Neural cell (in vitro differentiated cells): ENCODE measurements at regions not wholly inside any gene's neighbourhood (a gene's known extent, or its start where the extent isn't known, plus 50 kb on each side); places are given as distances from the start of the nearest gene placed in this dataset.
A peak's percentile ranks its signal among the peaks of the same experiment; 100 is the strongest.

Experiments
- H2AFZ ChIP-seq: fragments of 200-600, 300-800 bp; sonication (generic), shearing (Covaris generic); 2 replicates; pipeline ENCODE4 v1.6.0; 2014; ENCODE audit warnings: low read depth, mild to moderate bottlenecking, antibody characterized with exemption, low read length, moderate library complexity
- H3F3A ChIP-seq: fragments of 200-600 bp; shearing (Covaris generic); 2 replicates; pipeline ENCODE4 v1.6.1; 2016; ENCODE audit warnings: mild to moderate bottlenecking, moderate library complexity, mixed read lengths, antibody characterized with exemption, low read length; ENCODE audit not compliant: insufficient read depth, poor library complexity, severe bottlenecking
- H3K27ac ChIP-seq: fragments of 200-600, 300-800 bp; sonication (generic), shearing (Covaris generic); 2 replicates; pipeline ENCODE4 v1.5.1; 2014; ENCODE audit warnings: mild to moderate bottlenecking, low read length, moderate library complexity
- H3K27me3 ChIP-seq: fragments of 300-800, 200-600 bp; sonication (generic), shearing (Covaris generic); 2 replicates; pipeline ENCODE4 v1.6.0; 2014; ENCODE audit warnings: mild to moderate bottlenecking, low read depth, low read length, moderate library complexity; ENCODE audit not compliant: insufficient read depth
- H3K36me3 ChIP-seq: fragments of 300-800, 200-600 bp; sonication (generic), shearing (Covaris generic); 2 replicates; pipeline ENCODE4 v1.5.1; 2014; ENCODE audit warnings: mild to moderate bottlenecking, antibody characterized with exemption, low read length, moderate library complexity; ENCODE audit not compliant: insufficient read depth
- H3K4me2 ChIP-seq: fragments of 300-800, 200-600 bp; sonication (generic), shearing (Covaris generic); 2 replicates; pipeline ENCODE4 v1.6.0; 2014; ENCODE audit warnings: mild to moderate bottlenecking, low read length
- H3K4me3 ChIP-seq: fragments of 300-800, 200-600 bp; sonication (generic), shearing (Covaris generic); 2 replicates; pipeline ENCODE4 v1.5.1; 2014; ENCODE audit warnings: mild to moderate bottlenecking, low read length, moderate library complexity
- H3K79me2 ChIP-seq: fragments of 200-600 bp; shearing (Covaris generic); replicated peaks from 2 replicates; pipeline ENCODE4 v1.6.0; 2014; ENCODE audit warnings: mild to moderate bottlenecking, low read length, moderate library complexity; ENCODE audit not compliant: insufficient read depth
- H3K9ac ChIP-seq: fragments of 300-800, 200-600 bp; sonication (generic), shearing (Covaris generic); 2 replicates; pipeline ENCODE4 v1.6.1; 2016; ENCODE audit warnings: mild to moderate bottlenecking, low read length, mixed read lengths
- H3K9me2 ChIP-seq: fragments of 200-600 bp; shearing (Covaris generic); 2 replicates; pipeline ENCODE4 v1.6.1; 2016; ENCODE audit warnings: mild to moderate bottlenecking, low read length, mixed read lengths; ENCODE audit not compliant: insufficient read depth
- H3K9me3 ChIP-seq: fragments of 200-600, 300-800 bp; sonication (generic), shearing (Covaris generic); 2 replicates; pipeline ENCODE4 v1.6.1; 2016; ENCODE audit warnings: mild to moderate bottlenecking, mixed run types, low read length, moderate library complexity, mixed read lengths
- H4K20me1 ChIP-seq: fragments of 200-600 bp; shearing (Covaris generic); 2 replicates; pipeline ENCODE4 v1.6.1; 2016; ENCODE audit warnings: mild to moderate bottlenecking, mixed run types; ENCODE audit not compliant: insufficient read depth
- EP300 ChIP-seq: fragments of 450-650 bp; conservative IDR thresholded peaks from 2 replicates; pipeline ENCODE4 v1.6.1; 2014; ENCODE audit warnings: antibody characterized with exemption, mild to moderate bottlenecking, moderate library complexity; ENCODE audit not compliant: poor library complexity, severe bottlenecking
- EZH2 ChIP-seq: fragments of 200-600, 300-800 bp; shearing (Covaris generic), sonication (generic); IDR thresholded peaks from 2 replicates; pipeline ENCODE4 v1.6.1; 2014; ENCODE audit warnings: antibody characterized with exemption, low read length, borderline replicate concordance, mild to moderate bottlenecking; ENCODE audit not compliant: insufficient read depth, poor library complexity, severe bottlenecking
- MXI1 ChIP-seq: fragments of 450-650 bp; conservative IDR thresholded peaks from 2 replicates; pipeline ENCODE4 v1.6.1; 2014; ENCODE audit warnings: antibody characterized with exemption, mild to moderate bottlenecking; ENCODE audit not compliant: poor library complexity, severe bottlenecking
- POLR2AphosphoS5 ChIP-seq: IDR thresholded peaks from 2 replicates; pipeline ENCODE4 v1.6.1; 2012
- RAD21 ChIP-seq: fragments of 450-650 bp; conservative IDR thresholded peaks from 2 replicates; pipeline ENCODE4 v1.6.1; 2014; ENCODE audit warnings: antibody characterized with exemption, mild to moderate bottlenecking, moderate library complexity
- SMC3 ChIP-seq: fragments of 450-650 bp; conservative IDR thresholded peaks from 2 replicates; pipeline ENCODE4 v1.6.1; 2014; ENCODE audit warnings: antibody characterized with exemption, mild to moderate bottlenecking, moderate library complexity; ENCODE audit not compliant: poor library complexity
- TAF1 ChIP-seq: IDR thresholded peaks from 2 replicates; pipeline ENCODE4 v1.6.1; 2012; ENCODE audit warnings: low read depth
- TF ChIP-seq, protein P1 (sequence below): IDR thresholded peaks from 2 replicates; pipeline ENCODE4 v1.6.1; 2012; ENCODE audit warnings: borderline replicate concordance
- TF ChIP-seq, protein P2 (sequence below): fragments of 450-650 bp; IDR thresholded peaks from 2 replicates; pipeline ENCODE4 v1.5.1; 2014; ENCODE audit warnings: antibody characterized with exemption, mild to moderate bottlenecking, moderate library complexity; ENCODE audit not compliant: poor library complexity, severe bottlenecking

DNA sequence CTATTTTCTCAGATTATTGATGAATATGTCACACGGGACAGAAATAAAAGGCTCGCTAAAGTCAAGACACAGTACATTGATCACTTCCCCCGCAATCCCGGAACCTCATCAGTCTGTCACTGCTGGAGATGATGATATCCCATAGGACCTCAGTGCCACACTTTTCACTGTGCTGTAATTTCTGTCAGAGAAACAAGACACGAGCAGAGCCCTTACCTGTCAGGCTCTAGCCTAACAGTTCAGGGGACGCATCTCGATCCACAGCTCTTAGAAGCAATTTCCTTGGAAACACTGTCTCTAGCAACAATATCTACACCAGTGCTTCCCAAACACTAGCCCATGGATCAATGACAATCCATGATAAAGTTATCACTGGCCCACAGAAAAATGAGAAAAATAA lies 140.0 kb downstream of the GRIN2B start:
- Histone ChIP-seq H3K27ac (peak overlapping the region; percentile 61), H3F3A (peaks cover 5% of the 10 kb centered on the region), H3K9me2 (no peaks in the 10 kb centered on the region), H3K9me3 (no peaks in the 10 kb centered on the region), H2AFZ (no peak overlapping the region), H3K4me3 (peak overlapping the region; percentile 14), H3K79me2 (no peaks in the 10 kb centered on the region), H3K9ac (no peak overlapping the region), H3K4me2 (peak overlapping the region; percentile 30), H3K36me3 (no peaks in the 10 kb centered on the region), H3K27me3 (no peaks in the 10 kb centered on the region), H4K20me1 (no peaks in the 10 kb centered on the region)
- no peak for TF ChIP-seq EZH2
- TF ChIP-seq, protein P1, sequence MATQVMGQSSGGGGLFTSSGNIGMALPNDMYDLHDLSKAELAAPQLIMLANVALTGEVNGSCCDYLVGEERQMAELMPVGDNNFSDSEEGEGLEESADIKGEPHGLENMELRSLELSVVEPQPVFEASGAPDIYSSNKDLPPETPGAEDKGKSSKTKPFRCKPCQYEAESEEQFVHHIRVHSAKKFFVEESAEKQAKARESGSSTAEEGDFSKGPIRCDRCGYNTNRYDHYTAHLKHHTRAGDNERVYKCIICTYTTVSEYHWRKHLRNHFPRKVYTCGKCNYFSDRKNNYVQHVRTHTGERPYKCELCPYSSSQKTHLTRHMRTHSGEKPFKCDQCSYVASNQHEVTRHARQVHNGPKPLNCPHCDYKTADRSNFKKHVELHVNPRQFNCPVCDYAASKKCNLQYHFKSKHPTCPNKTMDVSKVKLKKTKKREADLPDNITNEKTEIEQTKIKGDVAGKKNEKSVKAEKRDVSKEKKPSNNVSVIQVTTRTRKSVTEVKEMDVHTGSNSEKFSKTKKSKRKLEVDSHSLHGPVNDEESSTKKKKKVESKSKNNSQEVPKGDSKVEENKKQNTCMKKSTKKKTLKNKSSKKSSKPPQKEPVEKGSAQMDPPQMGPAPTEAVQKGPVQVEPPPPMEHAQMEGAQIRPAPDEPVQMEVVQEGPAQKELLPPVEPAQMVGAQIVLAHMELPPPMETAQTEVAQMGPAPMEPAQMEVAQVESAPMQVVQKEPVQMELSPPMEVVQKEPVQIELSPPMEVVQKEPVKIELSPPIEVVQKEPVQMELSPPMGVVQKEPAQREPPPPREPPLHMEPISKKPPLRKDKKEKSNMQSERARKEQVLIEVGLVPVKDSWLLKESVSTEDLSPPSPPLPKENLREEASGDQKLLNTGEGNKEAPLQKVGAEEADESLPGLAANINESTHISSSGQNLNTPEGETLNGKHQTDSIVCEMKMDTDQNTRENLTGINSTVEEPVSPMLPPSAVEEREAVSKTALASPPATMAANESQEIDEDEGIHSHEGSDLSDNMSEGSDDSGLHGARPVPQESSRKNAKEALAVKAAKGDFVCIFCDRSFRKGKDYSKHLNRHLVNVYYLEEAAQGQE, result peak; percentile 55
- TF ChIP-seq EP300, result peak; percentile 94
- TF ChIP-seq, protein P2, sequence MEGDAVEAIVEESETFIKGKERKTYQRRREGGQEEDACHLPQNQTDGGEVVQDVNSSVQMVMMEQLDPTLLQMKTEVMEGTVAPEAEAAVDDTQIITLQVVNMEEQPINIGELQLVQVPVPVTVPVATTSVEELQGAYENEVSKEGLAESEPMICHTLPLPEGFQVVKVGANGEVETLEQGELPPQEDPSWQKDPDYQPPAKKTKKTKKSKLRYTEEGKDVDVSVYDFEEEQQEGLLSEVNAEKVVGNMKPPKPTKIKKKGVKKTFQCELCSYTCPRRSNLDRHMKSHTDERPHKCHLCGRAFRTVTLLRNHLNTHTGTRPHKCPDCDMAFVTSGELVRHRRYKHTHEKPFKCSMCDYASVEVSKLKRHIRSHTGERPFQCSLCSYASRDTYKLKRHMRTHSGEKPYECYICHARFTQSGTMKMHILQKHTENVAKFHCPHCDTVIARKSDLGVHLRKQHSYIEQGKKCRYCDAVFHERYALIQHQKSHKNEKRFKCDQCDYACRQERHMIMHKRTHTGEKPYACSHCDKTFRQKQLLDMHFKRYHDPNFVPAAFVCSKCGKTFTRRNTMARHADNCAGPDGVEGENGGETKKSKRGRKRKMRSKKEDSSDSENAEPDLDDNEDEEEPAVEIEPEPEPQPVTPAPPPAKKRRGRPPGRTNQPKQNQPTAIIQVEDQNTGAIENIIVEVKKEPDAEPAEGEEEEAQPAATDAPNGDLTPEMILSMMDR, result no peak
- no peak for TF ChIP-seq SMC3
- TF ChIP-seq TAF1, result no peak
- peak; percentile 83 for TF ChIP-seq POLR2AphosphoS5
- peak; percentile 18 for TF ChIP-seq MXI1
- no peak for TF ChIP-seq RAD21

DNA sequence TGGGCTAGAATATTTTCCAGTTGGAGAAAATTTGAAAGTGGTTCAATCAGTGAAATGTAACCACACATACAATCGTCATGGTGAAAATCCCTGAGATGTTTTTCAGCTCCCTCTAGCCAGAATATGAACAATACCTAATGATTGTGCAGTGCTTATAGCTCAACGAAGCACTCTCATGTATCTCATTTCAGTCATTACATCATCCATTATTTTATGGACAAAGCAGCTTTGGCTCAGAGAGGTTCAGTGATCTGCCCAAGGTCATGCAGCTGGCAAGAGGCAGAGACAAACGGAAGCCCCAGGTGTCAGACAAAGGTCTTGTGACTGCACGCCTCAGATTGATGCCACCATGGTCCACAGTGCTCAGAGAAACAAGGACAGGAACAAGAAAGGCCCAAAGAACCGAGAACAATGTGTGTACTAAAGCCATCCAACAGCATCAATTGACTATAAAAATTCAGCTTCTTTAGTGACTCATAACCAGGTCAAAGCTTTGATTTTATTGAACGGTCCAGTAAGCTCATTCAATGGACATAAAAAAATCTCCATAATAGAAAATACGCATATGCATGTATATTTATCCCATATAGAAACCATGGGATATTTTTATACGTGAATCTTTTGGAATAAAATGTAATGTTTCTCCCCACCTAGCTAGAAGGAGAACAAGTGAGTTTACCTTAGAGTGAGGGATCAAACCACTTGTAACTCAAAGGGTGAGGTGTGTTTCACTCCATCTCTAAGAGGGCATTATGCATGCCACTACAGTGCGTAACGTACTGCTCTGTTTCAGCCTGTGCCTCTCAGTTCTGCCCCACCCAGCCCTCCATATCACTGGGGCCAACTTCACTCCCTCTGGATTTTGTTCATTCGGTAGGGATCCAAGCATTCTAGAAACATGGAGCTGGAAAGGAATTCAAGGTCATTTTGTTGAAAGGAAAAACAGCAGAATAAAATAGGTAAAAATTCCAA lies 141.8 kb downstream of the GRIN2B start:
- Histone ChIP-seq H3K9me3 (no peaks in the 10 kb centered on the region), H3K27ac (no peak overlapping the region), H3K4me2 (no peak overlapping the region), H2AFZ (no peak overlapping the region), H3K9me2 (no peaks in the 10 kb centered on the region), H3K4me3 (no peak overlapping the region), H3K36me3 (no peaks in the 10 kb centered on the region), H3F3A (peaks cover 5% of the 10 kb centered on the region), H3K9ac (no peak overlapping the region), H3K27me3 (no peaks in the 10 kb centered on the region), H3K79me2 (no peaks in the 10 kb centered on the region), H4K20me1 (no peaks in the 10 kb centered on the region)
- TF ChIP-seq, protein P1, result no peak
- TF ChIP-seq RAD21, result no peak
- TF ChIP-seq MXI1, result no peak
- no peak for TF ChIP-seq SMC3
- no peak for TF ChIP-seq EP300
- no peak for TF ChIP-seq EZH2
- TF ChIP-seq, protein P2, result no peak
